ENCODE measurements at regions not wholly inside any gene's neighbourhood (a gene's known extent, or its start where the extent isn't known, plus 50 kb on each side); places are given as distances from the start of the nearest gene placed in this dataset.

- H3K27ac ChIP-seq (ENCODE audit: extremely low read depth, low read depth, low read length), result no peak overlapping the region
These were observed 117.8 kb upstream of the SERP2 start for GRCh38 chr13:44255771-44256364.

More at GRCh38 chr13:44255771-44256364, 117.8 kb upstream of the SERP2 start:
- no peaks in the 10 kb centered on the region for H3K9me3 ChIP-seq (ENCODE audit: control insufficient read depth, insufficient read depth, low read depth, low read length)
- H3K4me3 ChIP-seq (ENCODE audit: low read depth, low read length), result no peak overlapping the region
- no peaks in the 10 kb centered on the region for H3K4me1 ChIP-seq (ENCODE audit: control insufficient read depth, insufficient read depth, low read length)
- POLR2A ChIA-PET, result no interaction called here
- no peak for TF ChIP-seq ZNF692 (tag by site-specific recombination; IDR thresholded peaks at IDR 0.05)
- no peak for TF ChIP-seq ZBTB8A (tag by site-specific recombination; IDR thresholded peaks at IDR 0.05)
- no peak for TF ChIP-seq ZNF148 (tag by site-specific recombination; IDR thresholded peaks at IDR 0.05; ENCODE audit: borderline replicate concordance)
- no peak for TF ChIP-seq ZNF202 (tag by site-specific recombination; IDR thresholded peaks at IDR 0.05; ENCODE audit: borderline replicate concordance)
- TF ChIP-seq ZNF398 (tag by site-specific recombination; IDR thresholded peaks at IDR 0.05), result no peak
- no peak for TF ChIP-seq REPIN1 (tag by site-specific recombination; IDR thresholded peaks at IDR 0.05; ENCODE audit: low read depth)
- TF ChIP-seq BCL6B (tag by site-specific recombination; IDR thresholded peaks at IDR 0.05), result no peak
- TF ChIP-seq ZNF16 (tag by site-specific recombination; IDR thresholded peaks at IDR 0.05; ENCODE audit: low read depth), result no peak
- no peak for TF ChIP-seq ZSCAN23 (tag by site-specific recombination; IDR thresholded peaks at IDR 0.05)
- no peak for TF ChIP-seq ZNF302 (tag by site-specific recombination; IDR thresholded peaks at IDR 0.05; ENCODE audit: low read depth)
- TF ChIP-seq KLF7 (tag by site-specific recombination; IDR thresholded peaks at IDR 0.05; ENCODE audit: borderline replicate concordance), result no peak
- TF ChIP-seq ZBTB10 (tag by site-specific recombination; IDR thresholded peaks at IDR 0.05), result no peak
- TF ChIP-seq ZNF10 (tag by site-specific recombination; IDR thresholded peaks at IDR 0.05), result no peak
- no peak for TF ChIP-seq ZNF513 (tag by site-specific recombination; IDR thresholded peaks at IDR 0.05)
- no peak for TF ChIP-seq ZNF404 (tag by site-specific recombination; IDR thresholded peaks at IDR 0.05)
- no peak for TF ChIP-seq ZNF248 (tag by site-specific recombination; IDR thresholded peaks at IDR 0.05)
- no peak for TF ChIP-seq PATZ1 (tag by site-specific recombination; IDR thresholded peaks at IDR 0.05)
- no peak for TF ChIP-seq ZNF707 (tag by site-specific recombination; IDR thresholded peaks at IDR 0.05)
- TF ChIP-seq ZXDB (tag by site-specific recombination; IDR thresholded peaks at IDR 0.05), result no peak
- H3K36me3 ChIP-seq (ENCODE audit: control insufficient read depth in 2 of 2, insufficient read depth in 1 of 2, low read length in 2 of 2), result no peaks in the 10 kb centered on the region
- CTCF ChIA-PET, result no interaction called here
